Left lung (tissue), 4 donors: ENCODE measurements at regions not wholly inside any gene's neighbourhood (a gene's known extent, or its start where the extent isn't known, plus 50 kb on each side); places are given as distances from the start of the nearest gene placed in this dataset.

Source experiments
- ATAC-seq: fragments of 200-7000 bp; cut with Tn5 transposase; one replicate; pipeline ENCODE4 v1.9.1; 2020; ENCODE audit warnings: moderate library complexity
- DNase-seq, 4 donors: peaks; one replicate each; pipeline ENCODE4 v3.0.0-alpha.2; 2013 to 2020
- H3K27ac ChIP-seq, 2 donors: fragments of 200-600 bp; sonication (generic) in 1 of 2; one replicate each; pipeline versions ENCODE4 v1.5.0 to v1.8.0; 2020 to 2021
- H3K27me3 ChIP-seq, 2 donors: fragments of 200-600 bp; sonication (generic) in 1 of 2; one replicate each; pipeline versions ENCODE4 v1.5.0 to v1.8.0; 2020 to 2021
- H3K36me3 ChIP-seq, 2 donors: fragments of 200-600 bp; sonication (generic) in 1 of 2; one replicate each; pipeline versions ENCODE4 v1.5.0 to v1.8.0; 2020 to 2021
- H3K4me1 ChIP-seq, 2 donors: fragments of 200-600 bp; one replicate each; pipeline ENCODE4 v1.8.0; 2021
- H3K4me3 ChIP-seq, 2 donors: fragments of 200-600 bp; sonication (generic) in 1 of 2; one replicate each; pipeline versions ENCODE4 v1.5.0 to v1.8.0; 2020 to 2021; ENCODE audit warnings: mild to moderate bottlenecking in 1 of 2
- H3K9me3 ChIP-seq, 2 donors: fragments of 200-600 bp; sonication (generic) in 1 of 2; one replicate each; pipeline versions ENCODE4 v1.5.0 to v1.8.0; 2020 to 2021
- CTCF ChIP-seq, 2 donors: fragments of 200-600 bp; sonication (generic) in 1 of 2; IDR thresholded peaks; one replicate each; pipeline versions ENCODE4 v1.5.0 to v1.8.0; 2021; ENCODE audit warnings: antibody characterized with exemption in 2 of 2
- intact Hi-C, 2 donors: fragments of 100-400 bp; cut with DNase I; formaldehyde crosslinking; loops; one replicate each; pipeline versions ENCODE4 v1.11.2 to v1.14.2; 2022
- donor health status: DM: no; HTN: yes; CAD: no.
- donor health status: DM: no; HTN: no; CAD: no.

GRCh38 chr5:5634817-5635216 is 212.3 kb downstream of the ICE1 start:
- ATAC-seq (peak; percentile 18), DNase-seq (no peak)
- Histone ChIP-seq H3K36me3 (no peaks in the 10 kb centered on the region), H3K27me3 (no peaks in the 10 kb centered on the region), H3K4me3 (no peak overlapping the region), H3K4me1 (no peaks in the 10 kb centered on the region), H3K9me3 (no peaks in the 10 kb centered on the region), H3K27ac (no peak overlapping the region)
- no peak for TF ChIP-seq CTCF (IDR thresholded peaks at IDR 0.05)
- intact Hi-C loops, result no loop called here

GRCh38 chr5:5633579-5633978 is 211.1 kb downstream of the ICE1 start:
- Histone ChIP-seq H3K27me3 (no peaks in the 10 kb centered on the region), H3K9me3 (no peaks in the 10 kb centered on the region), H3K36me3 (no peaks in the 10 kb centered on the region), H3K4me3 (no peak overlapping the region), H3K27ac (no peak overlapping the region), H3K4me1 (no peaks in the 10 kb centered on the region)
- DNase-seq, result no peak
- peak; percentile 83 for ATAC-seq
- TF ChIP-seq CTCF (IDR thresholded peaks at IDR 0.05), result no peak
- intact Hi-C loops, result no loop called here

GRCh38 chr5:5632678-5633077 is 210.2 kb downstream of the ICE1 start:
- Histone ChIP-seq H3K9me3 (no peaks in the 10 kb centered on the region), H3K4me3 (no peak overlapping the region), H3K36me3 (no peaks in the 10 kb centered on the region), H3K4me1 (no peaks in the 10 kb centered on the region), H3K27ac (no peak overlapping the region), H3K27me3 (no peaks in the 10 kb centered on the region)
- DNase-seq, result no peak
- TF ChIP-seq CTCF (IDR thresholded peaks at IDR 0.05), result no peak
- ATAC-seq, result no peak
- intact Hi-C loops, result no loop called here

- no peak for TF ChIP-seq CTCF (IDR thresholded peaks at IDR 0.05)
- intact Hi-C loops, result no loop called here
- no peak for DNase-seq
- Histone ChIP-seq H3K4me3 (no peak overlapping the region), H3K27ac (no peak overlapping the region), H3K4me1 (no peaks in the 10 kb centered on the region), H3K36me3 (no peaks in the 10 kb centered on the region), H3K9me3 (no peaks in the 10 kb centered on the region), H3K27me3 (no peaks in the 10 kb centered on the region)
- ATAC-seq, result no peak
Measured at GRCh38 chr5:5629607-5629978, 207.1 kb downstream of the ICE1 start.

- ATAC-seq (no peak), DNase-seq (no peak)
- H3K27me3 ChIP-seq, result no peaks in the 10 kb centered on the region
- H3K9me3 ChIP-seq, result peaks cover 0 to under 1% of the 10 kb centered on the region in 2 donors
- no peak overlapping the region for H3K27ac ChIP-seq
- no peaks in the 10 kb centered on the region for H3K36me3 ChIP-seq
- intact Hi-C loops, result no loop called here
- H3K4me1 ChIP-seq, result no peaks in the 10 kb centered on the region
- no peak for TF ChIP-seq CTCF (IDR thresholded peaks at IDR 0.05)
- H3K4me3 ChIP-seq, result no peak overlapping the region
Measured at GRCh38 chr5:5628866-5629606, 206.6 kb downstream of the ICE1 start.
